Transverse colon (tissue), 4 donors: ENCODE measurements at regions not wholly inside any gene's neighbourhood (a gene's known extent, or its start where the extent isn't known, plus 50 kb on each side); places are given as distances from the start of the nearest gene placed in this dataset.

Experiments used
- DNase-seq: peaks from one replicate; pipeline ENCODE4 v3.0.0-alpha.2; 2019
- H3K27ac ChIP-seq, 4 donors: fragments of 200-600 bp; sonication (generic); 2 replicates each; pipeline ENCODE4 v1.5.1; 2016 to 2018; ENCODE audit warnings: inconsistent platforms in 4 of 4
- H3K27me3 ChIP-seq: fragments of 200-600 bp; sonication (generic); 2 replicates; pipeline ENCODE4 v1.5.1; 2017; ENCODE audit warnings: inconsistent platforms
- H3K36me3 ChIP-seq, 4 donors: fragments of 200-600 bp; sonication (generic); 2 replicates each; pipeline ENCODE4 v1.5.1; 2017 to 2019; ENCODE audit warnings: inconsistent platforms in 4 of 4
- H3K4me1 ChIP-seq, 4 donors: fragments of 200-600 bp; sonication (generic); 2 replicates each; pipeline ENCODE4 v1.5.1; 2017 to 2020; ENCODE audit warnings: inconsistent platforms in 4 of 4
- H3K4me3 ChIP-seq, 4 donors: fragments of 200-600 bp; sonication (generic); 1 replicate in 1 of 4; 2 replicates in 3 of 4; pipeline versions ENCODE4 v1.5.1 to v1.6.1; 2017 to 2019; ENCODE audit warnings: inconsistent platforms in 4 of 4
- H3K9me3 ChIP-seq, 2 donors: fragments of 200-600 bp; sonication (generic); 2 replicates each; pipeline ENCODE4 v1.5.1; 2017 to 2019; ENCODE audit warnings: inconsistent platforms in 2 of 2
- CTCF ChIP-seq, 5 experiments: fragments of 200-600 bp in 3 of 5; fragments of 450-650 bp in 2 of 5; sonication (generic) in 3 of 5; IDR thresholded peaks; 1 replicate in 2 of 5; 2 replicates in 3 of 5; pipeline ENCODE4 v1.5.1; 2016 to 2017; ENCODE audit warnings: antibody characterized with exemption in 5 of 5, inconsistent platforms in 3 of 5, mild to moderate bottlenecking in 2 of 5, moderate library complexity in 1 of 5
- EP300 ChIP-seq: sonication (generic); formaldehyde crosslinking; IDR thresholded peaks from one replicate; pipeline ENCODE4 v1.6.1; 2017; ENCODE audit warnings: antibody characterized with exemption, low read depth
- POLR2A ChIP-seq: fragments of 450-650 bp; IDR thresholded peaks from one replicate; pipeline ENCODE4 v1.6.1; 2016; ENCODE audit warnings: antibody characterized with exemption, mild to moderate bottlenecking, moderate library complexity
- POLR2AphosphoS5 ChIP-seq, 3 donors: sonication (generic); formaldehyde crosslinking; IDR thresholded peaks; one replicate each; pipeline ENCODE4 v1.6.1; 2016; ENCODE audit warnings: antibody characterized with exemption in 3 of 3
- WGBS, 2 donors: methylation state at CpG; one replicate each; pipeline ENCODE4 v1.1.5; 2018; ENCODE audit warnings: low coverage in 1 of 2; 5-methylcytosine and 5-hydroxymethylcytosine counted together
- in situ Hi-C, 4 donors: fragments of 200-750 bp; cut with MboI; loops; one replicate each; pipeline versions ENCODE4 v1.15.0 to v1.15.1; 2017; ENCODE audit warnings: low sequenced_read_pairs in 3 of 4, low pct_ligation_motif_present in 1 of 4, low pct_unique_long_range_greater_than_20kb in 1 of 4
- intact Hi-C: fragments of 100-400 bp; cut with DNase I; formaldehyde crosslinking; loops from one replicate; pipeline ENCODE4 v1.15.1; 2023; ENCODE audit warnings: low total_unique reads

DNA sequence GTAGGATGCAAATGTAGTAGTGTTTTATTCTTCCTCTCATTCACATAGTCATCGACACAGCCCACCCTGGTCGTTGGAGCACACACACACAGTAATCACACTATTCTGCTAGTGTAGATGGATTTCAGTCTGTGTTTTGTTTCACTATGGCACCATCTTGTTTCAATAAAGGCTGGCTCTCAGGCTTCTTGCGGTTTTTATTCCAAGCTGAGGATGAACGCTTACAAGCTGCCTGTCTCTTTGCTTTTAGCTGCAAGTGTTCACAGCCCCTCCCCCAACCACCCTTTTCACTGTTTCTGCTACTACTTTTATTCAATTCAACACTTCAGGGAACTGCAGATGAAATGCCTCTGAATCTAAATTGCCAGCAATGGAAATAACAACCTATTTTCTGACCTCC, 140.9 kb upstream of the PMFBP1 start:
- no peaks in the 10 kb centered on the region for H3K36me3 ChIP-seq
- TF ChIP-seq POLR2A (no peak), CTCF (IDR thresholded peaks at IDR 0.05) (no peak), EP300 (no peak), POLR2AphosphoS5 (IDR thresholded peaks at IDR 0.05) (no peak)
- 60 to 72% methylated on average over 4 of the region's 4 CpGs for WGBS, 2 donors
- H3K4me3 ChIP-seq, result no peak overlapping the region
- in situ Hi-C loops, result no loop called here
- no peak overlapping the region for H3K27ac ChIP-seq
- no peak for DNase-seq
- H3K27me3 ChIP-seq, result no peaks in the 10 kb centered on the region
- H3K9me3 ChIP-seq, result no peaks in the 10 kb centered on the region
- intact Hi-C loops, result no loop called here
- no peaks in the 10 kb centered on the region for H3K4me1 ChIP-seq

DNA sequence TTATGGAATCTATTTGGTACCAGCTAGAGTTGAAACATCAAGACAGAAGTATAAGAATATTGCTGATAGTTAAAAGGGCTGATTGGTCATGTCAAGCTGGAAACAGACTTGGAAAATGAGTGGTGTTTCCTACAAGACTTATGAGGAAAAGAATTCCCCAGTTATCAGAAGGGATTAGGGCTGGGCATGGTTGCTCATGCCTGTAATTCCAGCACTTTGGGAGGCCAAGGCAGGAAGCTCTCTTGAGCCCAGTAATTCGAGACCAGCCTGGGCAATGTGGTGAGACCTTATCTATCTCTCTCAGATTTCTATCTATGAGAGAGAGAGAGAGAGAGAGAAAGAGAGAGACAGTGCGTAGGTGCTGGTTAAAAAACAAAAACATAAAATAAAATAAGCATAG, 139.5 kb upstream of the PMFBP1 start:
- Histone ChIP-seq H3K4me3 (no peak overlapping the region), H3K36me3 (no peaks in the 10 kb centered on the region), H3K4me1 (no peaks in the 10 kb centered on the region), H3K27me3 (no peaks in the 10 kb centered on the region), H3K9me3 (no peaks in the 10 kb centered on the region), H3K27ac (no peak overlapping the region)
- WGBS, 2 donors, result 82 to 96% methylated on average over 2 of the region's 2 CpGs
- intact Hi-C loops, result no loop called here
- in situ Hi-C loops, result no loop called here
- no peak for TF ChIP-seq EP300
- no peak for TF ChIP-seq POLR2AphosphoS5 (IDR thresholded peaks at IDR 0.05)
- TF ChIP-seq CTCF (IDR thresholded peaks at IDR 0.05), result no peak
- no peak for TF ChIP-seq POLR2A
- no peak for DNase-seq

GRCh38 chr16:72309001-72309400, 137.0 kb upstream of the PMFBP1 start:
- no peak overlapping the region for H3K27ac ChIP-seq
- in situ Hi-C loops, result no loop called here

DNA sequence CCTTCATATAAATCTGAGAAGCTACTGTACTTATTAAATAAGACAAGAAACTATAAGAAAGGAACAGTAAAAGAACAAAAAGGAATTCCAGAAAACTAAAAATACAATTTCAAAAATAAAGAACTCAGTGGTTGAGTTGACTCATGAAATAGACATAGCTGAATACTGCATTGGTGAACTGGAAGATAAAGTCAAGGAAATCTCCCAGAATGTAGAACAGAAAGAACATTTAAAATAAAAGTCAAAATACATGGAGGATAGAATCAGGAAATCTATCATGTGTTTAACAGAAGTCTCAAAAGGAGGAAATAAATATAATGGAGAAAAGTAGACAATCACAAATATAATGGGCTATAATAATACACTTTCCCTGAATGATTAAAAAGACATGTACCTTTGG, 136.4 kb upstream of the PMFBP1 start:
- in situ Hi-C loops (no loop called here), intact Hi-C loops (no loop called here)
- no peak for DNase-seq
- Histone ChIP-seq H3K4me1 (no peaks in the 10 kb centered on the region), H3K27me3 (no peaks in the 10 kb centered on the region), H3K36me3 (no peaks in the 10 kb centered on the region), H3K4me3 (no peak overlapping the region), H3K27ac (no peak overlapping the region), H3K9me3 (no peaks in the 10 kb centered on the region)
- TF ChIP-seq POLR2AphosphoS5 (IDR thresholded peaks at IDR 0.05), result no peak
- TF ChIP-seq EP300, result no peak
- no peak for TF ChIP-seq POLR2A
- TF ChIP-seq CTCF (IDR thresholded peaks at IDR 0.05), result no peak

More at GRCh38 chr16:72309001-72309400, 137.0 kb upstream of the PMFBP1 start:
- WGBS, 2 donors, result 90 to 96% methylated on average over 3 to 4 of the region's 4 CpGs
- no peaks in the 10 kb centered on the region for H3K36me3 ChIP-seq
- no peak overlapping the region for H3K4me3 ChIP-seq
- TF ChIP-seq POLR2AphosphoS5 (IDR thresholded peaks at IDR 0.05) (no peak), EP300 (no peak), CTCF (IDR thresholded peaks at IDR 0.05) (no peak), POLR2A (no peak)
- no peak for DNase-seq
- H3K27me3 ChIP-seq, result no peaks in the 10 kb centered on the region
- intact Hi-C loops, result no loop called here
- H3K9me3 ChIP-seq, result no peaks in the 10 kb centered on the region
- no peaks in the 10 kb centered on the region for H3K4me1 ChIP-seq
